ENCODE measurements at regions not wholly inside any gene's neighbourhood (a gene's known extent, or its start where the extent isn't known, plus 50 kb on each side); places are given as distances from the start of the nearest gene placed in this dataset.

GRCh38 chr18:8945514-8945913 lies 157.0 kb upstream of the NDUFV2 start:
- Histone ChIP-seq H3K9me2 (ENCODE audit: insufficient read depth, low read length) (no peaks in the 10 kb centered on the region), H3K4me1 (ENCODE audit: insufficient read depth, low read length, poor library complexity, severe bottlenecking) (peaks cover 86% of the 10 kb centered on the region), H2AFZ (ENCODE audit: low read length) (peak overlapping the region; percentile 49; the same call in 1 of the 2 replicates), H3K79me2 (ENCODE audit: insufficient read depth, low read depth, low read length) (no peaks in the 10 kb centered on the region), H3K27ac (ENCODE audit: low read depth, low read length, poor library complexity, severe bottlenecking) (peak overlapping the region; percentile 90), H3K9me3 (ENCODE audit: low read length) (peaks cover 20% of the 10 kb centered on the region), H3K4me2 (ENCODE audit: low read length) (peak overlapping the region; percentile 51), H3K4me3 (ENCODE audit: low read depth, low read length, poor library complexity, severe bottlenecking) (peak overlapping the region; percentile 26), H4K20me1 (ENCODE audit: insufficient read depth, low read length) (no peaks in the 10 kb centered on the region), H3K36me3 (ENCODE audit: insufficient read depth, low read length) (no peaks in the 10 kb centered on the region; the same call in 1 of the 2 replicates)
- CTCF ChIA-PET (ENCODE audit: unreplicated experiment), result no interaction called here
- intact Hi-C loops (cut with micrococcal nuclease; ENCODE audit: unreplicated experiment), result loop anchor here (2.0 kb wide), 1 partner anchor 33 kb away; no protein-coding TSS in a partner anchor
- TF ChIP-seq, protein P1, sequence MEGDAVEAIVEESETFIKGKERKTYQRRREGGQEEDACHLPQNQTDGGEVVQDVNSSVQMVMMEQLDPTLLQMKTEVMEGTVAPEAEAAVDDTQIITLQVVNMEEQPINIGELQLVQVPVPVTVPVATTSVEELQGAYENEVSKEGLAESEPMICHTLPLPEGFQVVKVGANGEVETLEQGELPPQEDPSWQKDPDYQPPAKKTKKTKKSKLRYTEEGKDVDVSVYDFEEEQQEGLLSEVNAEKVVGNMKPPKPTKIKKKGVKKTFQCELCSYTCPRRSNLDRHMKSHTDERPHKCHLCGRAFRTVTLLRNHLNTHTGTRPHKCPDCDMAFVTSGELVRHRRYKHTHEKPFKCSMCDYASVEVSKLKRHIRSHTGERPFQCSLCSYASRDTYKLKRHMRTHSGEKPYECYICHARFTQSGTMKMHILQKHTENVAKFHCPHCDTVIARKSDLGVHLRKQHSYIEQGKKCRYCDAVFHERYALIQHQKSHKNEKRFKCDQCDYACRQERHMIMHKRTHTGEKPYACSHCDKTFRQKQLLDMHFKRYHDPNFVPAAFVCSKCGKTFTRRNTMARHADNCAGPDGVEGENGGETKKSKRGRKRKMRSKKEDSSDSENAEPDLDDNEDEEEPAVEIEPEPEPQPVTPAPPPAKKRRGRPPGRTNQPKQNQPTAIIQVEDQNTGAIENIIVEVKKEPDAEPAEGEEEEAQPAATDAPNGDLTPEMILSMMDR (conservative IDR thresholded peaks at IDR 0.05; ENCODE audit: low read length), result no peak
- TF ChIP-seq EZH2phosphoT487 (IDR thresholded peaks at IDR 0.05; ENCODE audit: borderline replicate concordance, low read depth, low read length), result no peak
- no peak for DNase-seq (ENCODE audit: low spot score)
- POLR2A ChIA-PET, result no interaction called here
- no TSS peak for BruUV-seq (replicated peaks)

DNA sequence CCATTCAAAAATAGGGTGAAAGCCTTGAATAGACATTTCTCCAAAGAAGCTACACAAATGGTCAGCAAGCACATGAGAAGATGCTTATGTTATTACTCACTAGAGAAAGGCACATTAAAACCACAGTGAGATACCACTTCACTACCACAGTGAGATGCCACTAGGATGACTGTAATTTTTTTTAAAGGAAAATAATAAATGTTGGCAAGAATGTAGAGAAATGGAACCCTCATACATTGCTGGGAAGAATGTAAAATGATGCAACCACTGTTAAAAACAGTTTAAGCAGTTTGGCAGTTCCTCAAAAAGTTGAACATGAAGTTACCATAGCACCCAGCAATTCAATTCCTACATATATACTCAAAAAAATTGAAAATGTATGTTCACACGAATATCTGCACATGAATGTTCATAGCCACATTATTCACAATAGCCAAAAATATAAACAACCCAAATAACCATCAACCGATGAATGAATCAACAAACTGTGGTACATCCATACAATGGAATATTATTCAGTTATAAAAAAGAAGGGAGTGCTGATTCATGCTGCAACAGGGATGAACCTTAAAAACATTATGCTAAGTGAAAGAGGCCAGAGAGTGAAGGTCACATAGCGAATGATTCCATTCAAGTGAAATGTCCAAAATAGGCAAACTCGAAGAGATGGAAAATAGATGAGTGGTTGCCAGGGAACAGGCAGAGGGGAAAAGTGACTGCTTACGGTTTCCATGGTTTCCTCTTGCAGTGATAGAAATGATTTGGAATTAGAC lies 156.2 kb upstream of the NDUFV2 start:
- no peak for DNase-seq (ENCODE audit: low spot score)
- intact Hi-C loops (cut with micrococcal nuclease; ENCODE audit: unreplicated experiment), result no loop called here
- no TSS peak for BruUV-seq (replicated peaks)
- Histone ChIP-seq H3K27ac (ENCODE audit: low read depth, low read length, poor library complexity, severe bottlenecking) (peak overlapping the region; percentile 90), H3K9me2 (ENCODE audit: insufficient read depth, low read length) (no peaks in the 10 kb centered on the region), H3K79me2 (ENCODE audit: insufficient read depth, low read depth, low read length) (no peaks in the 10 kb centered on the region), H4K20me1 (ENCODE audit: insufficient read depth, low read length) (no peaks in the 10 kb centered on the region), H3K9me3 (ENCODE audit: low read length) (peaks cover 20% of the 10 kb centered on the region), H3K4me1 (ENCODE audit: insufficient read depth, low read length, poor library complexity, severe bottlenecking) (peaks cover 86% of the 10 kb centered on the region), H2AFZ (ENCODE audit: low read length) (no peak overlapping the region), H3K4me3 (ENCODE audit: low read depth, low read length, poor library complexity, severe bottlenecking) (no peak overlapping the region), H3K4me2 (ENCODE audit: low read length) (no peak overlapping the region), H3K36me3 (ENCODE audit: insufficient read depth, low read length) (no peaks in the 10 kb centered on the region; the same call in 1 of the 2 replicates)
- ChIA-PET CTCF (ENCODE audit: unreplicated experiment) (no interaction called here), POLR2A (no interaction called here)
- TF ChIP-seq, protein P1 (conservative IDR thresholded peaks at IDR 0.05; ENCODE audit: low read length), result no peak
- no peak for TF ChIP-seq EZH2phosphoT487 (IDR thresholded peaks at IDR 0.05; ENCODE audit: borderline replicate concordance, low read depth, low read length)

GRCh38 chr18:8947566-8947965 lies 154.9 kb upstream of the NDUFV2 start:
- H2AFZ ChIP-seq (ENCODE audit: low read length), result peak overlapping the region; percentile 63; the same call in 1 of the 2 replicates
- no peak for DNase-seq (ENCODE audit: low spot score)
- CTCF ChIA-PET (ENCODE audit: unreplicated experiment), result interaction anchor here (0.6 kb wide), 1 partner anchor 32 kb away, joined by 3 read pairs; no protein-coding TSS in a partner anchor

More at GRCh38 chr18:8947566-8947965, 154.9 kb upstream of the NDUFV2 start:
- Histone ChIP-seq H3K27ac (ENCODE audit: low read depth, low read length, poor library complexity, severe bottlenecking) (peak overlapping the region; percentile 91), H3K9me2 (ENCODE audit: insufficient read depth, low read length) (no peaks in the 10 kb centered on the region), H3K4me3 (ENCODE audit: low read depth, low read length, poor library complexity, severe bottlenecking) (no peak overlapping the region), H3K4me1 (ENCODE audit: insufficient read depth, low read length, poor library complexity, severe bottlenecking) (peaks cover 86% of the 10 kb centered on the region), H3K9me3 (ENCODE audit: low read length) (peaks cover 20% of the 10 kb centered on the region), H4K20me1 (ENCODE audit: insufficient read depth, low read length) (no peaks in the 10 kb centered on the region), H3K36me3 (ENCODE audit: insufficient read depth, low read length) (no peaks in the 10 kb centered on the region; the same call in 1 of the 2 replicates), H3K79me2 (ENCODE audit: insufficient read depth, low read depth, low read length) (no peaks in the 10 kb centered on the region), H3K4me2 (ENCODE audit: low read length) (no peak overlapping the region)
- intact Hi-C loops (cut with micrococcal nuclease; ENCODE audit: unreplicated experiment), result no loop called here
- no peak for TF ChIP-seq EZH2phosphoT487 (IDR thresholded peaks at IDR 0.05; ENCODE audit: borderline replicate concordance, low read depth, low read length)
- BruUV-seq (replicated peaks), result no TSS peak
- POLR2A ChIA-PET, result interaction anchor here (0.7 to 1.7 kb wide), 3 partner anchors 35 to 39 kb away, joined by 3 to 4 read pairs (median 3); no protein-coding TSS in a partner anchor

Data from OCI-LY7 (cell line).